Activated T-cell treated with anti-CD3 and anti-CD28 coated beads, Interleukin-2, amount 50 U/mL, for 72 hours (primary cell): ENCODE measurements at regions not wholly inside any gene's neighbourhood (a gene's known extent, or its start where the extent isn't known, plus 50 kb on each side); places are given as distances from the start of the nearest gene placed in this dataset.

Source experiments
- ATAC-seq, 2 donors: fragments of 150-1000 bp; cut with Tn5 transposase; replicated peaks in 1 of 2; 2 replicates each; pipeline ENCODE4 v1.10.0; 2021; ENCODE audit warnings: moderate library complexity in 2 of 2, mild to moderate bottlenecking in 1 of 2
- DNase-seq, 2 donors: peaks; one replicate each; pipeline ENCODE4 v3.0.0; 2021 to 2022; ENCODE audit warnings: mixed read lengths in 1 of 2
- H3K27ac Mint-ChIP-seq: one replicate; pipeline ENCODE4 v1.8.0; 2022; ENCODE audit warnings: mild to moderate bottlenecking, moderate library complexity, mixed read lengths
- H3K27me3 Mint-ChIP-seq: one replicate; pipeline ENCODE4 v1.8.0; 2022; ENCODE audit warnings: low read depth, mixed read lengths
- H3K36me3 Mint-ChIP-seq, 2 donors: one replicate each; pipeline ENCODE4 v1.8.0; 2022; ENCODE audit warnings: mixed read lengths in 2 of 2, mild to moderate bottlenecking in 1 of 2; ENCODE audit not compliant: insufficient read depth in 2 of 2
- H3K4me1 Mint-ChIP-seq: one replicate; pipeline ENCODE4 v1.8.0; 2022; ENCODE audit warnings: low read depth, mixed read lengths
- H3K4me3 Mint-ChIP-seq, 2 donors: one replicate each; pipeline ENCODE4 v1.8.0; 2022; ENCODE audit warnings: mild to moderate bottlenecking in 2 of 2, mixed read lengths in 2 of 2, moderate library complexity in 2 of 2
- H3K9me3 Mint-ChIP-seq, 2 donors: one replicate each; pipeline ENCODE4 v1.8.0; 2022; ENCODE audit warnings: mixed read lengths in 2 of 2

- DNase-seq: peak; percentile 25 to 47
- Mint-ChIP-seq H3K27ac (peak overlapping the region; percentile 1), H3K9me3 (no peaks in the 10 kb centered on the region), H3K27me3 (peaks cover 8% of the 10 kb centered on the region), H3K4me3 (no peak overlapping the region), H3K4me1 (no peaks in the 10 kb centered on the region), H3K36me3 (no peaks in the 10 kb centered on the region)
- no peak for ATAC-seq
Observed at GRCh38 chr2:147045113-147045512, 799.7 kb upstream of the ACVR2A start.

DNA sequence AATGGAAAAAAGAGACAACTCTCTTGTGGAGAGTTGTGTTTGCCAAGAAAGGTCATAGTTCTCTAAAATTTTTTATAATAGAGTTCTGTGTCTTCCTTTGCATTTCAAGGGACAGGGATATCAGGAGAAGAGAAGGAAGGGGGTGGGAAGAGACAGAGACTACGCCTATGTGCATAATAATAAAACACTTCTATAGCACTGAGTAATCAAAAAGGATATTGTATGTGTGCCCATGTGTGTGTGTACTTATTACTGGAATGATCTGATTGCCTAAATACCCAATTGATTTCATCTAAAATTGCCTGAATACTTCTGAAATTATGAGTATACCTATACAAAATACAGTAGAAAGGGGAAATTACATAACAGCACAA lies 803.7 kb upstream of the ACVR2A start:
- DNase-seq: no peak
- ATAC-seq: no peak
- H3K27ac Mint-ChIP-seq: no peak overlapping the region
- H3K9me3 Mint-ChIP-seq: no peaks in the 10 kb centered on the region
- no peaks in the 10 kb centered on the region for H3K36me3 Mint-ChIP-seq
- H3K4me3 Mint-ChIP-seq: no peak overlapping the region
- no peaks in the 10 kb centered on the region for H3K4me1 Mint-ChIP-seq
- H3K27me3 Mint-ChIP-seq: peaks cover 9% of the 10 kb centered on the region

DNA sequence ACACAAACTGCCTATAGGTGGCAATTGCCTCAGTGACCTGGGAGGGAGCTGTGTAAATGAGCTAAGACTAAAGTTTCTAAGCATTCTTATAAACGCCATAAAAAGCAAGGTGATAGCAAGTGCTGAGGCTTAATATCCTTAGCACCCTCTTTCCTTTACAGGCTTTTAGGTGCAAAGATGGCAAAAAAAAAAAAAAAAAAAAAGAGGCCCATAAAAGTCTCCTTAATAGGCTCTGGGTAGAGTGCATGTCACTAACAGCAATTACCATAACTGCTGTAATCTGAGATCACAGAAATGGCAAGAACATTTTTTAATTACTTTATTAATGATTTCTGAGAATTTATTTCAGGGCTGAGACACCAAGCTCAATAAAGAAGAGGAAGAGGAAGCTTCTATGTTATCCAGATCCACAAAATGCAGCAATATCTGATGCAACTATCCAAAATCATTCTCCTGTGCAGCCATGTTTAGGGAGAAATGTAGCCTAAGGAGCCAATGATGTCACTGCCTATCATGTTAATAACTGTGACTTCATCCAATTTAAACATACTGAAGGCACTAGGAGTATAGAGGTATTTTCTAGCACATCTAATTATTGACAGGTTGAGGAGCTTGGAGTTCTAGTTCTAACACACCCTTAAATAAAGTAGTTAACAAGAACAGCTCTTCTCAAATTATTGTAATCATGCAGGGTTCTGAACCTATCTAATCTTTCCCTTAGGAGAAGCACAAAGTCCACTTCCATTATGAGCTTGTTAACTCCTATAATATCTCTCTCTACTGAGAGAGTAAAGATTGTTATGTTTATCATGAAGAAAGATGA lies 804.3 kb upstream of the ACVR2A start:
- H3K9me3 Mint-ChIP-seq: no peaks in the 10 kb centered on the region
- no peak overlapping the region for H3K4me3 Mint-ChIP-seq
- H3K4me1 Mint-ChIP-seq: no peaks in the 10 kb centered on the region
- H3K27ac Mint-ChIP-seq: no peak overlapping the region
- no peak for ATAC-seq
- peaks cover 9% of the 10 kb centered on the region for H3K27me3 Mint-ChIP-seq
- no peaks in the 10 kb centered on the region for H3K36me3 Mint-ChIP-seq
- no peak for DNase-seq

- Mint-ChIP-seq H3K27ac (no peak overlapping the region), H3K4me3 (no peak overlapping the region), H3K9me3 (no peaks in the 10 kb centered on the region), H3K27me3 (peaks cover 19% of the 10 kb centered on the region), H3K36me3 (no peaks in the 10 kb centered on the region), H3K4me1 (no peaks in the 10 kb centered on the region)
- ATAC-seq (no peak), DNase-seq (no peak)
Observed at GRCh38 chr2:147037048-147037447, 807.8 kb upstream of the ACVR2A start.

DNA sequence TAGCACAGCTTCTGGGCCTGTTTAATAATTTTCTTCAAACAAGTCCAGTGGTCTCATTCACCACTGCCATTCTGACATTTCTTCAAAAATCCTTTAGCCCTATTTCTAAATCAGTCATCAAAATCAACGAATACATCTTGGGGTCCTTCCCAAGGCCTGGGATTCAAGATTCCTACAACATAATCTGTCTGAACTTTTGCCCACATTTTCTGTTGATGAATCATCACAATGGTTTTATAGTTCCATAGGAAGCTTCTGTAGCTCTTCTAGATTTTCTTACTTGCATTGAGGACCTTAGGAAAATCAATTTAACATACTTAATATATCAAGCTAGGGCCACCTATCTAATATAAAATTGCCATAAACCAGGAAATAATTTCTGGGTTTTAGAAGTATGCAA lies 811.8 kb upstream of the ACVR2A start:
- H3K27ac Mint-ChIP-seq: no peak overlapping the region
- H3K27me3 Mint-ChIP-seq: peaks cover 16% of the 10 kb centered on the region
- no peak overlapping the region for H3K4me3 Mint-ChIP-seq
- no peaks in the 10 kb centered on the region for H3K4me1 Mint-ChIP-seq
- ATAC-seq (no peak), DNase-seq (no peak)
- peaks cover 2 to 4% of the 10 kb centered on the region in 2 donors for H3K9me3 Mint-ChIP-seq
- H3K36me3 Mint-ChIP-seq: no peaks in the 10 kb centered on the region

- no peaks in the 10 kb centered on the region for H3K36me3 Mint-ChIP-seq
- H3K4me1 Mint-ChIP-seq: no peaks in the 10 kb centered on the region
- H3K4me3 Mint-ChIP-seq: no peak overlapping the region
- peaks cover 21% of the 10 kb centered on the region for H3K27me3 Mint-ChIP-seq
- DNase-seq: no peak
- ATAC-seq: no peak
- H3K27ac Mint-ChIP-seq: no peak overlapping the region
- peaks cover 5 to 6% of the 10 kb centered on the region in 2 donors for H3K9me3 Mint-ChIP-seq
Observed at GRCh38 chr2:147031897-147032296, 812.9 kb upstream of the ACVR2A start.

DNA sequence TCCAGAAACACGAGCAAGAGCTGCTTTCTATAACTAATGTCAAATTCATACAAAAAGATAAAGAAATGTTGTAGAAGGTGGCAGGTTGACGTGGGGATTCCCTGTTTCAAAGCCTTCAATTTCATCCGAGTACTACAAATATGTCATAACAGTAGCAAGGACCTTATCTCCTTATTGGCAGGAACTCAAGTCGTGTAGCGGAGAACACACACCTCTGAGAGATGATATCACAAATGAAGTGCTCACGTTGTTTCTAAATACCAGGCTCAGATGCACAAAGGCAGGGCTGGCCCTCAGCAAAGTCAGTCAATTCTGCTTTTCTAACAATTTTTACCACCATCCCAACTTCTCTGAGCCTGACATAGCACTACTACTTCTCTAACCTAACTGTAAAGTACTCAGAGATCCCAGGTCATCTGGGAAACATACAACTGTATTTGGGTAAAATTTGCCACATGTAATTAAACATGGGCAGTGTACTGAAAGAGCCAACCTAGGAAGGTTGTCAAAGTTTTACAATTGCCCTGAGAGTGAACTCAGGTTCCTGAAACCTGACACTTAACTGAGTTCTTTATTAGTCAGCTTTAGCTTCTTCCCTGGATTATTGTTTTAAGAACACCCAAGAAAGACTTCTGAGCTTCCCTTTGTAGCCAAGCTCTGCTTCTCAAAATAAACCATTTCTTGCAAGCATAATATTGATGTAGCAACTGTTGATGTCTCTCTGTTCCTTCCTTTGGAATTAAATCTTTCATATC lies 813.7 kb upstream of the ACVR2A start:
- no peaks in the 10 kb centered on the region for H3K4me1 Mint-ChIP-seq
- no peak overlapping the region for H3K27ac Mint-ChIP-seq
- H3K36me3 Mint-ChIP-seq: no peaks in the 10 kb centered on the region
- ATAC-seq (no peak), DNase-seq (no peak)
- peaks cover 21% of the 10 kb centered on the region for H3K27me3 Mint-ChIP-seq
- H3K9me3 Mint-ChIP-seq: peaks cover 5 to 6% of the 10 kb centered on the region in 2 donors
- no peak overlapping the region for H3K4me3 Mint-ChIP-seq

DNA sequence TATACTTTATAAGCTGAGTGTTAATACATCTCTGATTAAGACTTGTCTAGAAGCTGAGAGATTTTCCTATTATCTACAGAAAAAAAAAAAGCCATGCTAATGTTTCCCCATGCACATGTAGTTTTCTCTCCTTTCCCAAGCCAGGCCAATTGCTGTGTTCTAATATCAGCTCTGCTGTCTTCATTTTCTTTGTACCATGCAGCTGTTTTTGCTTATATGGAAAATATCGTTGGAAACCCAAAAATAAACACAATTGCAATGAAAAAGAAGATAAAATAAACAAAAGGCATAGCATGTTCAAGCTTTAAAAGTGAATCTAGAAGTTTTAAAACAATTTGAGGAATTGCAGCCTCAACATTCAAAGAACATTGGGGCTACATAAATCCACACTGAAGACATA lies 817.4 kb upstream of the ACVR2A start:
- Mint-ChIP-seq H3K9me3 (peaks cover 8 to 11% of the 10 kb centered on the region in 2 donors), H3K27ac (no peak overlapping the region), H3K27me3 (peaks cover 15% of the 10 kb centered on the region), H3K4me1 (no peaks in the 10 kb centered on the region), H3K36me3 (peaks cover 3% of the 10 kb centered on the region in 2 donors), H3K4me3 (no peak overlapping the region)
- ATAC-seq (no peak), DNase-seq (no peak)

GRCh38 chr2:147026664-147027295 lies 818.0 kb upstream of the ACVR2A start:
- Mint-ChIP-seq H3K36me3 (peaks cover 3% of the 10 kb centered on the region in 2 donors), H3K4me3 (no peak overlapping the region), H3K27ac (no peak overlapping the region), H3K27me3 (peaks cover 11% of the 10 kb centered on the region), H3K4me1 (no peaks in the 10 kb centered on the region), H3K9me3 (peaks cover 8 to 11% of the 10 kb centered on the region in 2 donors)
- no peak for ATAC-seq
- no peak for DNase-seq

GRCh38 chr2:147025646-147026585 lies 818.9 kb upstream of the ACVR2A start:
- DNase-seq (no peak), ATAC-seq (no peak)
- Mint-ChIP-seq H3K27me3 (peaks cover 11% of the 10 kb centered on the region), H3K27ac (no peak overlapping the region), H3K4me1 (no peaks in the 10 kb centered on the region), H3K36me3 (peaks cover 3% of the 10 kb centered on the region in 2 donors), H3K9me3 (peaks cover 8 to 11% of the 10 kb centered on the region in 2 donors), H3K4me3 (no peak overlapping the region)

DNA sequence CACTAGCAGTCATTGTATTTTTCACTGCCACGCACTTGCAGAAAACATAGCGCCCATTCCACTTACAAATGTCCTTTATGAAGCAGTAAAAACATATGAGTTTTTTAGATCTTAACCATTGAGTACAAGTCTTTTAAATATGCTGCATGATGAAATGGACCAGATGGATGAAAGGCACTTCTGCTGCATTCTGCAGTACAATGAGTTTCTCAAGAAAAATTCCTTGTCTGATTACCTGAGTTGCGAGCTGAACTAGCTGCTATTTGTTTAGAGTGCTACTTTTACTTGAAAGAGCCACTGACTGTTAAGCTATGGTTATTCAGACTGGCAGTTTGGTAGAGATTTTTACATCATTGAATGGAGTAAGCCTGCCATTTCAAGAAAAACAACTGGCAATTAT lies 825.5 kb upstream of the ACVR2A start:
- H3K27me3 Mint-ChIP-seq: no peaks in the 10 kb centered on the region
- H3K27ac Mint-ChIP-seq: no peak overlapping the region
- H3K9me3 Mint-ChIP-seq: peaks cover 3 to 5% of the 10 kb centered on the region in 2 donors
- no peaks in the 10 kb centered on the region for H3K4me1 Mint-ChIP-seq
- peaks cover 3% of the 10 kb centered on the region in 2 donors for H3K36me3 Mint-ChIP-seq
- no peak overlapping the region for H3K4me3 Mint-ChIP-seq
- DNase-seq: no peak
- no peak for ATAC-seq

DNA sequence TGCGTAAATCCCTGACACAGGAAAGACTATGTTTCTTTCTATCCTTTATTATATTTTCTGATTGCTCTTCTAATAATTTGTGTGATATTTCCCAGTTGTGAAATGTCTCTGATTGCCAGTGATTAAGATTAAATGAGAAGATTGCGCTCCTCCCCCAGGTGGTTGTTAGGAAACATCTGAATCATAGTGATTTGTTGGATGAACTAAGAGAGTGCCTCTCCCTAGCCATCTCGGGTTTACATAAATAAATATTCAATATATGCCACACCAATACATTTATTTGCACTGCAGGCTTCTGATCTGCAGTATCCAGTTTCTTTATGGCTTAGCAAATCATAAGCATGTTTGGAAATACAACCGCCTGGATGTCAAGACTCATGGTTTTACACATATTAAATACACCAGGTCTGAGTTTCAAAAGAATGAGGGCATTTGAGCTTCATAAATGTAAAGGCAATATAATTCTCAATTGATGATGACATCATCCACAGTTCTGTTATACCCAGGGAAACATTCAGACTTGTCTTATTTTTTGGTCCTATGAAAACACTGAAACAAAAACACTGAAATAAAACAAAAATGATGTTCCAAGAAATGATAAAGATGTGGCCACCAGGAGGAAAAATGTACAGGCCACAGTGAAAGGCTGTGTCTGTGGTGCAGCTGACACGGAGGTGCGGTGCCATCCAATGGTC lies 826.7 kb upstream of the ACVR2A start:
- H3K9me3 Mint-ChIP-seq: peaks cover 3 to 5% of the 10 kb centered on the region in 2 donors
- no peak overlapping the region for H3K4me3 Mint-ChIP-seq
- H3K27me3 Mint-ChIP-seq: no peaks in the 10 kb centered on the region
- peaks cover 3% of the 10 kb centered on the region in 2 donors for H3K36me3 Mint-ChIP-seq
- no peak for DNase-seq
- H3K4me1 Mint-ChIP-seq: no peaks in the 10 kb centered on the region
- no peak for ATAC-seq
- H3K27ac Mint-ChIP-seq: no peak overlapping the region
